Duodenal mucosa (tissue), 2 donors: ENCODE measurements at regions not wholly inside any gene's neighbourhood (a gene's known extent, or its start where the extent isn't known, plus 50 kb on each side); places are given as distances from the start of the nearest gene placed in this dataset.

ENCODE experiments used
- H3K27ac ChIP-seq: one replicate; pipeline ENCODE4 v1.7.0; 2013; ENCODE audit warnings: low read depth, low read length
- H3K27me3 ChIP-seq, 2 donors: one replicate each; pipeline ENCODE4 v1.7.0; 2013; ENCODE audit warnings: low read length in 2 of 2, control low read depth in 1 of 2; ENCODE audit not compliant: insufficient read depth in 2 of 2, control insufficient read depth in 1 of 2
- H3K36me3 ChIP-seq, 2 donors: one replicate each; pipeline ENCODE4 v1.7.0; 2013; ENCODE audit warnings: low read length in 2 of 2, control low read depth in 1 of 2; ENCODE audit not compliant: insufficient read depth in 2 of 2, control insufficient read depth in 1 of 2
- H3K4me1 ChIP-seq, 2 donors: one replicate each; pipeline ENCODE4 v1.7.0; 2013; ENCODE audit warnings: low read length in 2 of 2, control low read depth in 1 of 2; ENCODE audit not compliant: insufficient read depth in 2 of 2, control insufficient read depth in 1 of 2
- H3K4me3 ChIP-seq, 2 donors: one replicate each; pipeline ENCODE4 v1.7.0; 2013; ENCODE audit warnings: low read length in 2 of 2, low read depth in 1 of 2
- H3K9ac ChIP-seq, 2 donors: one replicate each; pipeline ENCODE4 v1.7.0; 2013; ENCODE audit warnings: low read length in 2 of 2, low read depth in 1 of 2
- H3K9me3 ChIP-seq, 2 donors: one replicate each; pipeline ENCODE4 v1.7.0; 2013; ENCODE audit warnings: low read length in 2 of 2, control low read depth in 1 of 2; ENCODE audit not compliant: control insufficient read depth in 1 of 2

DNA sequence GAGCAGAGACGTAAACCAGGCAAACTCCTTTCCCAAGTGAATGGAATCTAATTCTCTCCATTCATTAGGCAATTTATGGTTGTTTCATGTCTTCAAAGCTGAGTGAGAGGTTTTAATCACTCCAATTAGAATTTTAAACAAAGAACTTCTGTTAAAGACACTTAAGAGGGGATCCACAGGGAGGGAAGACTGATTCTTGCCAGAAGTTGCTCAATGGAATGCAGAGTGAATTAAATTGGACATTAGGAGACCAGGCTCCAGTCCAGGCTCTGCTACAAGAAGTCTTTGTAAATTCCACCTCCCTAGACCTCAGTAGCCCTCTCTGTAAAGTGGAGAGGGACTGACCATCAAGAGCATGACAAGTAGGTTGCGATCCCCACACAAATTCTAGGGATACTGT lies 130.7 kb upstream of the TMEM72 start:
- no peak overlapping the region for H3K27ac ChIP-seq
- H3K4me3 ChIP-seq, result no peak overlapping the region
- no peaks in the 10 kb centered on the region for H3K36me3 ChIP-seq
- no peak overlapping the region for H3K9ac ChIP-seq
- H3K9me3 ChIP-seq, result no peaks in the 10 kb centered on the region
- no peaks in the 10 kb centered on the region for H3K4me1 ChIP-seq
- peaks cover 0 to 4% of the 10 kb centered on the region in 2 donors for H3K27me3 ChIP-seq

DNA sequence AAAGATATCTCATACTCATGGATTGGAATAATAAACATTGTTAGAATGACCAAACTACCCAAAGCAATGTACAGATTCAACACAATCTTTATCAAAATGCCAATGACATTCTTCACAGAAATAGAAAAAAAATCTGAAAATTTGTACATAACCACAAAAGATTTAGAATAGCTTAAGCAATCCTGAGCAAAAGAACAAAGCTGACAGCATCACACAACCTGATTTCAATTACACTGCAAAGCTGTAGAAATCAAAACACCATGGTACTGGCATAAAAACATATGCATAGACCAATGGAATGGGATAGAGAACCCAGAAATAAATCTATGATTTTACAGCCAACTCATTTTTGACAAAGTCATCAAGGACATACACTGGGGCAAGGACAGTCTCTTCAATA lies 130.0 kb upstream of the TMEM72 start:
- Histone ChIP-seq H3K9me3 (no peaks in the 10 kb centered on the region), H3K27me3 (peaks cover 0 to 4% of the 10 kb centered on the region in 2 donors), H3K4me3 (no peak overlapping the region), H3K4me1 (no peaks in the 10 kb centered on the region), H3K9ac (no peak overlapping the region), H3K36me3 (no peaks in the 10 kb centered on the region), H3K27ac (no peak overlapping the region)

- Histone ChIP-seq H3K4me1 (no peaks in the 10 kb centered on the region), H3K9me3 (no peaks in the 10 kb centered on the region), H3K4me3 (no peak overlapping the region), H3K9ac (no peak overlapping the region), H3K27ac (no peak overlapping the region), H3K27me3 (peaks cover 0 to 4% of the 10 kb centered on the region in 2 donors), H3K36me3 (no peaks in the 10 kb centered on the region)
Measured at GRCh38 chr10:44786286-44786850, 124.8 kb upstream of the TMEM72 start.

DNA sequence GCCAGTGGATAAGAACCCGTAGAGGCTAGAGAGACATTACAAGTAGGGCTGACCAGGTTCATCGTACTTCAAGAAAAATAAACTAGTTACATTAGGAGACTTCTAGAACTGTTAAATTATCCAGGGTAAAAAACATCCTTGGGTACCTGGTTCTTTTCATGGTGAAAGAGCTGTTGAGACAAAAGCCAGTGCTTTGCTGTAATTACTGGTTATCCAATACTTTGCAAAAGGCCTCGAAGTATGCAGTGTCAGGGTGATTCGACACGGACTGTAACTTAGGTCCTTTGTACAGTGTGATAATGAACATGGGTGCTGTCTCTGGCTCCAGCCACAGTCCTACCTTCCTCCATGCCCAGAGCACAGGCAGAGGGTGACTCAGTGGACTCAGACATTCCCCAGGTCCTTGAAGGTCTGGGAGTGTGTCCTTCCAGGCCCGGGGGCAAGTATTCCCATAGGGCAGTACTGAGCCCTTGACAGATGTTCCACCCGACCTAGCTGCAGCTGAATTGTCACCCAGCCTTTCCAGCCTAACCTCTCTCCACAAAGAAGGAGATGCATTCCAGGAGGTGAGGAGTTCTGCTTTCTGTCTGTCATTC lies 123.6 kb upstream of the TMEM72 start:
- H3K4me3 ChIP-seq, result no peak overlapping the region
- H3K27ac ChIP-seq, result no peak overlapping the region
- no peak overlapping the region for H3K9ac ChIP-seq
- no peaks in the 10 kb centered on the region for H3K4me1 ChIP-seq
- peaks cover 0 to 4% of the 10 kb centered on the region in 2 donors for H3K27me3 ChIP-seq
- H3K36me3 ChIP-seq, result no peaks in the 10 kb centered on the region
- H3K9me3 ChIP-seq, result no peaks in the 10 kb centered on the region

DNA sequence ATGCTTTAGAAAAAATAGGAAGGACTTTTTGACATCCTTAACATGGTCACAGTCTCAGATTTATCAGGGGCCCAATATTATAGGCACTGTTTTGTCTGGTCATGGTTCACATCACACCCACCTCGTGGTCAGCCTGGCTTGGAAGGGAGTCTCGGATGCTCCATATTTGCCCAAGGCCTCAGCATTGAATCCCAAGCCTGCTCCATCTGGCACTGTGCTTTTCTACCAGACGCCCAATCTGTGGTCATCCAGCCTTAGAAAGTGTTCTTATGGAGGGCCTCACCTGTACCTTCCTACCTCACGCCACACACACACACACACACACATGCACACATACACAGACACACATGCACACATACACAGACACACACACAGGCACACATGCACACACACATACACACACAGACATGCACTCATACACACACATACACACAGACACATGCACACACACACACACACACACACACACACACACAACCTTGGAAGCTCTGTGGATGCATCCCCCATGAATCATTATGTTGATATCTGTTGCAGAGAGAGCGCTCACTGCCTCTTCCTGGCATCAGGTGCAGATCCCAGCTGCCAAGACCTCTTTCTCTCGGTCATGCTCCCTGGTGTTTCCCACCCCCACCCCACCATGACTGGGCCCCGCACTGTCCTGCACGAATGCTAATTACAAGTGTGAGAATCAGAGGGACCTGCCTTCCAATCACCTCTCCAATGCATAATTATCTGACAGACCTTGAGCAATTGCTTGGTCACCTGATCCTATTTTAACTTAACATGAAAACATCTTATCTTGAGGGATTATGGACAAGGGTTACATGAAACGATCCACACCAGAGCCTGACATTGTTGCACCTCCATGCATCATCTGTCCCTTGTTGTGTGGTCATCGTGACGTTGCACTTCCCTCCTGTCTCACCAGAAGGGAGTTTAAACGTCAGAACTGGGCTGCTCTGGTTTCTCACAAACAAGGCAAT lies 122.7 kb upstream of the TMEM72 start:
- Histone ChIP-seq H3K9ac (no peak overlapping the region), H3K36me3 (no peaks in the 10 kb centered on the region), H3K27ac (no peak overlapping the region), H3K9me3 (no peaks in the 10 kb centered on the region), H3K27me3 (peaks cover 0 to 4% of the 10 kb centered on the region in 2 donors), H3K4me3 (no peak overlapping the region), H3K4me1 (no peaks in the 10 kb centered on the region)

DNA sequence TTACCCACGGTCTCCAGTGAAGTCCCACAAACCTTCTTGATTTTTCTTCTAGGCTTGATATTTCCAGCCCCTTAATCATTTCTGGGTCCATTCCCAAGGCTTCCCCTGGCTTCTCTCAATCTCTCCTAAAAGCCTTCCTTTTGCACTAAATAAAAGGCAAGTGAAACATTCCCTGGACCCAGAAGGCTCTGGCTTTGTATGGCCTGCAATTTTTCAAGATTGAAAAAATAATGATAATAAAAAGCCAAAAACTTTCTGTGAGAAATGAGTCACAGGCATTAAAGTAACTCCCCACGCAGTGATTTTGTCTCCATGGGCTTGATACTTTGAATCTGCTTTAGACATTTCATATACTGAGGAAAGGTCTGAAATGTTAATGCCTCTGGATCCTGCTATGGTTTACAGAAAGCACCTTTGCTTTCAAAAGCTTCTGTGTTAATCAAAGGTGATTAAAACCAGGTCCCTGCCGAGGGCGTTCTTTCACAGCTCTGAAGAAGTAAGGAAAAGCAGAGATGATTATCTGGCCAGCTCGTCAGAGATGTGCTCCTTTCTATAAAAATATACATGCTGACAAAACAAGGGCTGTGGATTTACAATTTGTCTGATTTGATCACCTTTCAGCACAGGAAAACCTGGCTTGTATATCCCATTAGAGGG lies 118.9 kb upstream of the TMEM72 start:
- H3K4me1 ChIP-seq, result no peaks in the 10 kb centered on the region
- H3K36me3 ChIP-seq, result no peaks in the 10 kb centered on the region
- no peaks in the 10 kb centered on the region for H3K9me3 ChIP-seq
- no peaks in the 10 kb centered on the region for H3K27me3 ChIP-seq
- no peak overlapping the region for H3K4me3 ChIP-seq
- H3K27ac ChIP-seq, result no peak overlapping the region
- no peak overlapping the region for H3K9ac ChIP-seq

DNA sequence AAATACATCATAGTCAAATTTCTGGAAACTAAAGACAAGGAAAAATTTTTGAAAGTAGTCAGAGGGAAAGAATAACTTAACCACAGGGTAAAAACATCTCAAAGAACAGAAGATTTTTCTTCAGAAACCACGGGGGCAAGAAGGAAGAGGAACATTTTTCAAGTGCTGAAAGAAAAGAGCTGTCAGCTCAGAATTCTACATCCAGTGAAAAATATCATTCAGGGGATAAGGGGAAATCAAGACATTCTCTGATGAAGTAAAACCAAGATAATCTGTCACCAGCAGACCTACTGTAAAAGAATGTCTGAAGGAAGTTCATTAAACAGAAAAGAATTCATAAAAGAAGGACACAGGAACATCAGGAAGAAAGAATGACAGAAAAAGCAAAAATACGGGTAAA lies 111.2 kb upstream of the TMEM72 start:
- Histone ChIP-seq H3K4me3 (no peak overlapping the region), H3K4me1 (no peaks in the 10 kb centered on the region), H3K9ac (no peak overlapping the region), H3K36me3 (no peaks in the 10 kb centered on the region), H3K9me3 (no peaks in the 10 kb centered on the region), H3K27me3 (no peaks in the 10 kb centered on the region), H3K27ac (no peak overlapping the region)

GRCh38 chr10:44801383-44802327 lies 109.5 kb upstream of the TMEM72 start:
- Histone ChIP-seq H3K9me3 (no peaks in the 10 kb centered on the region), H3K4me3 (no peak overlapping the region), H3K36me3 (no peaks in the 10 kb centered on the region), H3K27me3 (no peaks in the 10 kb centered on the region), H3K9ac (no peak overlapping the region), H3K4me1 (no peaks in the 10 kb centered on the region), H3K27ac (no peak overlapping the region)

DNA sequence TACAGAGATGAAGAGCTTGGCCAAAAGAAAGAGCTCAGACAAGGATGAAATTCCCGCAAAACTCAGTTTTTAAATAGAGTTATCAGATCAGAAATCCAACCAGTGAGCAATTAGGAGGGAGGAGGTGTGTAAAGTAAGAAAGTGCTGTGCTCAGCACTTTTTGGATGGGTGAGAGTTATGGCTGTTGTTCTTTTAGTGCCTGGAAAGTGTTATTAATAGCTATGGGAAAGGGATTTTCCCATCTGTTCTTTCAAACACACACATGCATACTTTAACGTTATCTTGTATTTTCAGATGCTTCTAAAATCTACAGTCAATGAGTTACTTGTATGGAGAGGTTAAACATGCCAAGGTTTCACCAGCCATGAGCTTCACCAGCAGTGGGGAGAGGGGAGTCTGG lies 107.3 kb upstream of the TMEM72 start:
- H3K4me3 ChIP-seq, result no peak overlapping the region
- H3K27ac ChIP-seq, result no peak overlapping the region
- H3K36me3 ChIP-seq, result no peaks in the 10 kb centered on the region
- H3K27me3 ChIP-seq, result no peaks in the 10 kb centered on the region
- H3K9me3 ChIP-seq, result no peaks in the 10 kb centered on the region
- no peaks in the 10 kb centered on the region for H3K4me1 ChIP-seq
- H3K9ac ChIP-seq, result no peak overlapping the region
